Neural cell (in vitro differentiated cells): ENCODE measurements at regions not wholly inside any gene's neighbourhood (a gene's known extent, or its start where the extent isn't known, plus 50 kb on each side); places are given as distances from the start of the nearest gene placed in this dataset.
"Not testable (repeated sequence)": the region's sequence is repeated elsewhere in the genome, so short reads cannot be mapped to it uniquely, and the experiment has no call there.

ENCODE experiments used
- H2AFZ ChIP-seq: fragments of 200-600, 300-800 bp; sonication (generic), shearing (Covaris generic); 2 replicates; pipeline ENCODE4 v1.6.0; 2014; ENCODE audit warnings: low read depth, mild to moderate bottlenecking, antibody characterized with exemption, low read length, moderate library complexity
- H3F3A ChIP-seq: fragments of 200-600 bp; shearing (Covaris generic); 2 replicates; pipeline ENCODE4 v1.6.1; 2016; ENCODE audit warnings: mild to moderate bottlenecking, moderate library complexity, mixed read lengths, antibody characterized with exemption, low read length; ENCODE audit not compliant: insufficient read depth, poor library complexity, severe bottlenecking
- H3K27ac ChIP-seq: fragments of 200-600, 300-800 bp; sonication (generic), shearing (Covaris generic); 2 replicates; pipeline ENCODE4 v1.5.1; 2014; ENCODE audit warnings: mild to moderate bottlenecking, low read length, moderate library complexity
- H3K27me3 ChIP-seq: fragments of 300-800, 200-600 bp; sonication (generic), shearing (Covaris generic); 2 replicates; pipeline ENCODE4 v1.6.0; 2014; ENCODE audit warnings: mild to moderate bottlenecking, low read depth, low read length, moderate library complexity; ENCODE audit not compliant: insufficient read depth
- H3K36me3 ChIP-seq: fragments of 300-800, 200-600 bp; sonication (generic), shearing (Covaris generic); 2 replicates; pipeline ENCODE4 v1.5.1; 2014; ENCODE audit warnings: mild to moderate bottlenecking, antibody characterized with exemption, low read length, moderate library complexity; ENCODE audit not compliant: insufficient read depth
- H3K4me2 ChIP-seq: fragments of 300-800, 200-600 bp; sonication (generic), shearing (Covaris generic); 2 replicates; pipeline ENCODE4 v1.6.0; 2014; ENCODE audit warnings: mild to moderate bottlenecking, low read length
- H3K4me3 ChIP-seq: fragments of 300-800, 200-600 bp; sonication (generic), shearing (Covaris generic); 2 replicates; pipeline ENCODE4 v1.5.1; 2014; ENCODE audit warnings: mild to moderate bottlenecking, low read length, moderate library complexity
- H3K79me2 ChIP-seq: fragments of 200-600 bp; shearing (Covaris generic); replicated peaks from 2 replicates; pipeline ENCODE4 v1.6.0; 2014; ENCODE audit warnings: mild to moderate bottlenecking, low read length, moderate library complexity; ENCODE audit not compliant: insufficient read depth
- H3K9ac ChIP-seq: fragments of 300-800, 200-600 bp; sonication (generic), shearing (Covaris generic); 2 replicates; pipeline ENCODE4 v1.6.1; 2016; ENCODE audit warnings: mild to moderate bottlenecking, low read length, mixed read lengths
- H3K9me2 ChIP-seq: fragments of 200-600 bp; shearing (Covaris generic); 2 replicates; pipeline ENCODE4 v1.6.1; 2016; ENCODE audit warnings: mild to moderate bottlenecking, low read length, mixed read lengths; ENCODE audit not compliant: insufficient read depth
- H3K9me3 ChIP-seq: fragments of 200-600, 300-800 bp; sonication (generic), shearing (Covaris generic); 2 replicates; pipeline ENCODE4 v1.6.1; 2016; ENCODE audit warnings: mild to moderate bottlenecking, mixed run types, low read length, moderate library complexity, mixed read lengths
- H4K20me1 ChIP-seq: fragments of 200-600 bp; shearing (Covaris generic); 2 replicates; pipeline ENCODE4 v1.6.1; 2016; ENCODE audit warnings: mild to moderate bottlenecking, mixed run types; ENCODE audit not compliant: insufficient read depth
- EP300 ChIP-seq: fragments of 450-650 bp; conservative IDR thresholded peaks from 2 replicates; pipeline ENCODE4 v1.6.1; 2014; ENCODE audit warnings: antibody characterized with exemption, mild to moderate bottlenecking, moderate library complexity; ENCODE audit not compliant: poor library complexity, severe bottlenecking
- EZH2 ChIP-seq: fragments of 200-600, 300-800 bp; shearing (Covaris generic), sonication (generic); IDR thresholded peaks from 2 replicates; pipeline ENCODE4 v1.6.1; 2014; ENCODE audit warnings: antibody characterized with exemption, low read length, borderline replicate concordance, mild to moderate bottlenecking; ENCODE audit not compliant: insufficient read depth, poor library complexity, severe bottlenecking
- MXI1 ChIP-seq: fragments of 450-650 bp; conservative IDR thresholded peaks from 2 replicates; pipeline ENCODE4 v1.6.1; 2014; ENCODE audit warnings: antibody characterized with exemption, mild to moderate bottlenecking; ENCODE audit not compliant: poor library complexity, severe bottlenecking
- POLR2AphosphoS5 ChIP-seq: IDR thresholded peaks from 2 replicates; pipeline ENCODE4 v1.6.1; 2012
- RAD21 ChIP-seq: fragments of 450-650 bp; conservative IDR thresholded peaks from 2 replicates; pipeline ENCODE4 v1.6.1; 2014; ENCODE audit warnings: antibody characterized with exemption, mild to moderate bottlenecking, moderate library complexity
- SMC3 ChIP-seq: fragments of 450-650 bp; conservative IDR thresholded peaks from 2 replicates; pipeline ENCODE4 v1.6.1; 2014; ENCODE audit warnings: antibody characterized with exemption, mild to moderate bottlenecking, moderate library complexity; ENCODE audit not compliant: poor library complexity
- TAF1 ChIP-seq: IDR thresholded peaks from 2 replicates; pipeline ENCODE4 v1.6.1; 2012; ENCODE audit warnings: low read depth
- TF ChIP-seq, protein P1 (sequence below): IDR thresholded peaks from 2 replicates; pipeline ENCODE4 v1.6.1; 2012; ENCODE audit warnings: borderline replicate concordance
- TF ChIP-seq, protein P2 (sequence below): fragments of 450-650 bp; IDR thresholded peaks from 2 replicates; pipeline ENCODE4 v1.5.1; 2014; ENCODE audit warnings: antibody characterized with exemption, mild to moderate bottlenecking, moderate library complexity; ENCODE audit not compliant: poor library complexity, severe bottlenecking

DNA sequence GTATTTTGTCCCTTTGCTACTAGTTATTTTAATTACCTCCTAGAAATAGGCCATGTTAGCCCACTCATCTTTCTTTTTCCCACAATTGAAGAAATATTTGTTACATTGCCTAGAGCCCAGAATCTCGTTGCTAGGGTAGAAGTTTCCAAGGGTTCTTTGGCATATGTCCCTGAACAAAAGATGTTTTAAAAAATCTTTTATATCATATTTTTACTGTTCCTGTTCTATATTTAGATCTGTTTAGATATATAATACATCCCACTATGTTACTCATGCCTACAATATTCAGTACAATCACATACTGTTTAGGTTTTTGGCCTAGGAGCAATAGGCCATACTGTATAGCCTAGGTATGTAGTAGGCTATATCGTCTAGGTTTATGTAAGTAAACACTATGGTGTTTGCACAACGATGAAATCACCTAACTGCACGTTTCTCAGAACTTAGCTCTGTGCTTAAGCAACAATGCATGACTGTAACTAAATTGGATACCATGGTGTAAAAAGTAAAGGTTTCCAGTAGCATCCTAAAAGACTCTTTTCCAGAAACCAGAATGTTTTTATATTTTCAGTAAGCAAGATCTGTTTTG is 236.0 kb upstream of the SLIT2 start (continued):
- TF ChIP-seq RAD21 = no peak

DNA sequence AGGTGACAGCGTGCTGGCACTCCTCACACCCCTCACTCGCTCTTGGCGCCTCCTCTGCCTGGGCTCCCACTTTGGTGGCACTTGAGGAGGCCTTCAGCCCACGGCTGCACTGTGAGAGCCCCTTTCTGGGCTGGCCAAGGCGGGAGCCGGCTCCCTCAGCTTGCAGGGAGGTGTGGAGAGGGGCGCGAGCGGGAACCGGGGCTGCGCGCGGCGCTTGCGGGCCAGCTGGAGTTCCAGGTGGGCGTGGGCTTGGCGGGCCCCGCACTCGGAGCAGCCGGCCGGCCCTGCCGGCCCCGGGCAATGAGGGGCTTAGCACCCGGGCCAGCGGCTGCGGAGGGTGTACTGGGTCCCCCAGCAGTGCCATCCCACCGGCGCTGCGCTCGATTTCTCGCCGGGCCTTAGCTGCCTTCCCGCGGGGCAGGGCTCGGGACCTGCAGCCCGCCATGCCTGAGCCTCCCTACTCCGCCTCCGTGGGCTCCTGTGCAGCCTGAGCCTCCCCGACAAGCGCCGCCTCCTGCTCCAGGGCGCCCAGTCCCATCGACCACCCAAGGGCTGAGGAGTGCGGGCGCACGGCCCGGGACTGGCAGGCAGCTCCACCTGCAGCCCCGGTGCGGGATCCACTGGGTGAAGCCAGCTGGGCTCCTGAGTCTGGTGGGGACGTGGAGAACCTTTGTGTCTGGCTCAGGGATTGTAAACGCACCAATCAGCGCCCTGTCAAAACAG is 247.7 kb upstream of the SLIT2 start:
- H3K36me3 ChIP-seq, H3K4me3 ChIP-seq, H2AFZ ChIP-seq, H3K4me2 ChIP-seq, H3K9me3 ChIP-seq, H4K20me1 ChIP-seq, H3K79me2 ChIP-seq, H3K27ac ChIP-seq, H3K9ac ChIP-seq, H3K9me2 ChIP-seq, H3K27me3 ChIP-seq, H3F3A ChIP-seq: not testable (repeated sequence)

DNA sequence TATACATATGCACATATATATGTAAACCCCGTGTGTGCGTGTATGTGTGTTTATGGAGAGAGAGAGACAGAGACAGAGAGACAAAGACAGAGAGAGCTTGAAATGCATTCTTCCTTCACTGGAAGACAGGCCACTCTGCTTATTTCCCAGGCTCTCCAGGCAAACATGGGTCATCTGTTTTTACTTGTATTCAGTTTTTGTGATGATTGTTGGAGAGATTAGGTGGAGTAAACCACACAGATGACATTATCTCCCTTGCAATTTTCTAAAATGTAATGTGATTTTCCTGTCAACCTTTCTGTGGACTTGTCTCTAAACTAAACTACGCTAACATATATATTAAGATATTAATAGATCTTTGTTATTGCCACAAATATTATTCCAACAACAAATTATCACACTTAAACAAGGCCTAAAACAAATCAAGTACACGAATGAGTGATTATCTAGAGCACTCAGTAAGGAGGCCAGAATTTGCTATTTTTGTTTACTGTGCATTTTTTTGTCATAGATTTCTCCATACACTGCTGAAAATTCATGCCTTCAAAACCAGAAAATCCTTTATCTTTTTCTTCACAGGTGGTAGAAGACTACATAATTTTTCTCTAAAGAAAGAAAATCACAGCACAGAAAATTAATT is 251.8 kb upstream of the SLIT2 start:
- no peaks in the 10 kb centered on the region for H3K9me2 ChIP-seq
- no peaks in the 10 kb centered on the region for H3K27me3 ChIP-seq
- H3K4me3 ChIP-seq = no peak overlapping the region
- no peaks in the 10 kb centered on the region for H3K9me3 ChIP-seq
- H3K27ac ChIP-seq = no peak overlapping the region
- H3K36me3 ChIP-seq = no peaks in the 10 kb centered on the region
- TF ChIP-seq EP300 (no peak), SMC3 (no peak), POLR2AphosphoS5 (no peak), EZH2 (no peak), TAF1 (no peak), MXI1 (no peak), RAD21 (no peak)
- TF ChIP-seq, protein P1, sequence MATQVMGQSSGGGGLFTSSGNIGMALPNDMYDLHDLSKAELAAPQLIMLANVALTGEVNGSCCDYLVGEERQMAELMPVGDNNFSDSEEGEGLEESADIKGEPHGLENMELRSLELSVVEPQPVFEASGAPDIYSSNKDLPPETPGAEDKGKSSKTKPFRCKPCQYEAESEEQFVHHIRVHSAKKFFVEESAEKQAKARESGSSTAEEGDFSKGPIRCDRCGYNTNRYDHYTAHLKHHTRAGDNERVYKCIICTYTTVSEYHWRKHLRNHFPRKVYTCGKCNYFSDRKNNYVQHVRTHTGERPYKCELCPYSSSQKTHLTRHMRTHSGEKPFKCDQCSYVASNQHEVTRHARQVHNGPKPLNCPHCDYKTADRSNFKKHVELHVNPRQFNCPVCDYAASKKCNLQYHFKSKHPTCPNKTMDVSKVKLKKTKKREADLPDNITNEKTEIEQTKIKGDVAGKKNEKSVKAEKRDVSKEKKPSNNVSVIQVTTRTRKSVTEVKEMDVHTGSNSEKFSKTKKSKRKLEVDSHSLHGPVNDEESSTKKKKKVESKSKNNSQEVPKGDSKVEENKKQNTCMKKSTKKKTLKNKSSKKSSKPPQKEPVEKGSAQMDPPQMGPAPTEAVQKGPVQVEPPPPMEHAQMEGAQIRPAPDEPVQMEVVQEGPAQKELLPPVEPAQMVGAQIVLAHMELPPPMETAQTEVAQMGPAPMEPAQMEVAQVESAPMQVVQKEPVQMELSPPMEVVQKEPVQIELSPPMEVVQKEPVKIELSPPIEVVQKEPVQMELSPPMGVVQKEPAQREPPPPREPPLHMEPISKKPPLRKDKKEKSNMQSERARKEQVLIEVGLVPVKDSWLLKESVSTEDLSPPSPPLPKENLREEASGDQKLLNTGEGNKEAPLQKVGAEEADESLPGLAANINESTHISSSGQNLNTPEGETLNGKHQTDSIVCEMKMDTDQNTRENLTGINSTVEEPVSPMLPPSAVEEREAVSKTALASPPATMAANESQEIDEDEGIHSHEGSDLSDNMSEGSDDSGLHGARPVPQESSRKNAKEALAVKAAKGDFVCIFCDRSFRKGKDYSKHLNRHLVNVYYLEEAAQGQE = no peak
- TF ChIP-seq, protein P2, sequence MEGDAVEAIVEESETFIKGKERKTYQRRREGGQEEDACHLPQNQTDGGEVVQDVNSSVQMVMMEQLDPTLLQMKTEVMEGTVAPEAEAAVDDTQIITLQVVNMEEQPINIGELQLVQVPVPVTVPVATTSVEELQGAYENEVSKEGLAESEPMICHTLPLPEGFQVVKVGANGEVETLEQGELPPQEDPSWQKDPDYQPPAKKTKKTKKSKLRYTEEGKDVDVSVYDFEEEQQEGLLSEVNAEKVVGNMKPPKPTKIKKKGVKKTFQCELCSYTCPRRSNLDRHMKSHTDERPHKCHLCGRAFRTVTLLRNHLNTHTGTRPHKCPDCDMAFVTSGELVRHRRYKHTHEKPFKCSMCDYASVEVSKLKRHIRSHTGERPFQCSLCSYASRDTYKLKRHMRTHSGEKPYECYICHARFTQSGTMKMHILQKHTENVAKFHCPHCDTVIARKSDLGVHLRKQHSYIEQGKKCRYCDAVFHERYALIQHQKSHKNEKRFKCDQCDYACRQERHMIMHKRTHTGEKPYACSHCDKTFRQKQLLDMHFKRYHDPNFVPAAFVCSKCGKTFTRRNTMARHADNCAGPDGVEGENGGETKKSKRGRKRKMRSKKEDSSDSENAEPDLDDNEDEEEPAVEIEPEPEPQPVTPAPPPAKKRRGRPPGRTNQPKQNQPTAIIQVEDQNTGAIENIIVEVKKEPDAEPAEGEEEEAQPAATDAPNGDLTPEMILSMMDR = no peak
- no peak overlapping the region for H3K9ac ChIP-seq
- no peaks in the 10 kb centered on the region for H3F3A ChIP-seq
- no peak overlapping the region for H3K4me2 ChIP-seq
- H3K79me2 ChIP-seq = no peaks in the 10 kb centered on the region
- no peak overlapping the region for H2AFZ ChIP-seq
- no peaks in the 10 kb centered on the region for H4K20me1 ChIP-seq
